WERI-Rb-1 (cell line): ENCODE measurements at regions not wholly inside any gene's neighbourhood (a gene's known extent, or its start where the extent isn't known, plus 50 kb on each side); places are given as distances from the start of the nearest gene placed in this dataset.

ENCODE experiments used
- DNase-seq: peaks from one replicate; pipeline ENCODE4 v3.0.0-alpha.2; 2020
- H3K27ac ChIP-seq: fragments of 250-450 bp; sonication (Bioruptor Pico); 2 replicates; pipeline ENCODE4 v1.5.1; 2020; ENCODE audit warnings: mild to moderate bottlenecking, moderate library complexity
- H3K27me3 ChIP-seq: fragments of 250-450 bp; sonication (Bioruptor Pico); 2 replicates; pipeline ENCODE4 v1.5.1; 2021; ENCODE audit warnings: mild to moderate bottlenecking, low read depth, moderate library complexity; ENCODE audit not compliant: insufficient read depth, severe bottlenecking
- H3K36me3 ChIP-seq: fragments of 250-450 bp; sonication (Bioruptor Pico); 2 replicates; pipeline ENCODE4 v1.5.1; 2020; ENCODE audit warnings: mild to moderate bottlenecking, moderate library complexity
- H3K4me3 ChIP-seq: 2 replicates; pipeline ENCODE4 v1.5.1; 2011; ENCODE audit warnings: low read depth, mild to moderate bottlenecking, control low read depth, low read length
- H3K9me3 ChIP-seq: fragments of 250-450 bp; sonication (Bioruptor Pico); 2 replicates; pipeline ENCODE4 v1.5.1; 2021; ENCODE audit warnings: mild to moderate bottlenecking, moderate library complexity; ENCODE audit not compliant: severe bottlenecking
- CTCF ChIP-seq: IDR thresholded peaks from 2 replicates; pipeline ENCODE4 v1.5.1; 2011; ENCODE audit warnings: low read depth, mild to moderate bottlenecking, control low read depth, inconsistent platforms, low read length

GRCh38 chr16:9141813-9142212 is 50.4 kb downstream of the HAPSTR1 start:
- DNase-seq = no peak
- no peaks in the 10 kb centered on the region for H3K36me3 ChIP-seq
- H3K27ac ChIP-seq = no peak overlapping the region
- no peak for TF ChIP-seq CTCF
- no peaks in the 10 kb centered on the region for H3K9me3 ChIP-seq
- H3K27me3 ChIP-seq = no peaks in the 10 kb centered on the region
- H3K4me3 ChIP-seq = no peak overlapping the region

GRCh38 chr16:9144106-9144505 is 52.7 kb downstream of the HAPSTR1 start:
- H3K36me3 ChIP-seq = no peaks in the 10 kb centered on the region
- TF ChIP-seq CTCF = no peak
- no peak overlapping the region for H3K4me3 ChIP-seq
- H3K27me3 ChIP-seq = no peaks in the 10 kb centered on the region
- DNase-seq = no peak
- no peaks in the 10 kb centered on the region for H3K9me3 ChIP-seq
- no peak overlapping the region for H3K27ac ChIP-seq

DNA sequence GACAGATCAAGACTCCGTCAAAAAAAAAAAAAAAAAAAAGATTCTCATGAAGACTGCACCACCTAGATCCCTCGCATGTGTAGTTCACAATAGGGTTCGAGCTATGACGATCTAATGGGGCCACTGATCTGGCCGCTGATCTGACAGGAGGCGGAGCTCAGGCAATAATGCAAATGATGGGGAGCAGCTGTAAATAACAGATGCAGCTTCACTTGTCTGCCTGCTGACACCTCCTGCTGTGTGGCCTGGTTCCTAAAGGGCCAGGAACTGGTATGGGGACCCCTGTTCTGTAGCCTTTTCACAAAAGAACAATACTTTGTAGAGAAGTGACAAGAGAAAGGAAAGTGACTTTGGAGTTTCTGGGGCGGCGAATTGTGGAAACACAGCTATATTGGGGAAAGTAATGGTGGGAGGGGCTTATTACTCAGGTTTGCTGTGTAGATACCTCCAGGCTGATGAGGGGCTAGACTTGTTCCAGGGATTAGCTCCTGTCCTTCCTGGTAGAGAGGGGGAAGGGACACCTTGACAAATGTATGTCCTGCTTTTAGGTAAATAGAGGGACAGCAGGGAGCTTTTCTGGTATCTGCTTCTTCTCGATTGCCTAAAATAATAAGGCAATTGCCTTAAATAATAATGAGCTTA is 57.1 kb downstream of the HAPSTR1 start:
- DNase-seq = no peak
- no peaks in the 10 kb centered on the region for H3K36me3 ChIP-seq
- no peaks in the 10 kb centered on the region for H3K27me3 ChIP-seq
- TF ChIP-seq CTCF = no peak
- no peaks in the 10 kb centered on the region for H3K9me3 ChIP-seq
- no peak overlapping the region for H3K4me3 ChIP-seq
- H3K27ac ChIP-seq = peak overlapping the region; percentile 16; the same call in 1 of the 2 replicates

DNA sequence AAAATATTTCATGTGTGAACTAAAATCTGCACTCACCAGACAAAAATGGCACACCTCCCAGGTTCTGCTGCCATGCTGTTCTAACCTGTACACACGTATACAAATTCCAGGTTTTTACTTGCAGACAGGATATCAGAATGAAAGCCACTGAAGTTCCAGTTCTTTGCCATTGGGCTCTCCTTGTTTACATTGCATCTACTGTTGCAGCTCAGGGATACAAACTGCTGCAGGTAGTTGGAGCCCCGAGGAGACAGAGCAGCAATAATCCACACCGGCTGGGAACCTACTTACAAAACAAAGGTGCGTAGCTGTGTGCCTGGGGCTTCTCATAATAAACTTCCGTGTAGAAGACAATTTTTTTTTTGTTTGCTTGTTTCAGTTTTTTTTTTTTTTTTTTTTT is 59.6 kb downstream of the HAPSTR1 start:
- TF ChIP-seq CTCF = no peak
- Histone ChIP-seq H3K36me3 (no peaks in the 10 kb centered on the region), H3K9me3 (no peaks in the 10 kb centered on the region), H3K4me3 (no peak overlapping the region), H3K27me3 (no peaks in the 10 kb centered on the region), H3K27ac (no peak overlapping the region)
- no peak for DNase-seq

- Histone ChIP-seq H3K4me3 (no peak overlapping the region), H3K36me3 (no peaks in the 10 kb centered on the region), H3K27me3 (no peaks in the 10 kb centered on the region), H3K9me3 (no peaks in the 10 kb centered on the region), H3K27ac (no peak overlapping the region)
- DNase-seq = no peak
- no peak for TF ChIP-seq CTCF
These were observed 60.2 kb downstream of the HAPSTR1 start for GRCh38 chr16:9151597-9151996.
